GM23338 (cell line): ENCODE measurements at regions not wholly inside any gene's neighbourhood (a gene's known extent, or its start where the extent isn't known, plus 50 kb on each side); places are given as distances from the start of the nearest gene placed in this dataset.
A peak's percentile ranks its signal among the peaks of the same experiment; 100 is the strongest.

ENCODE experiments used
- ATAC-seq: fragments of 200-7000 bp; cut with Tn5 transposase; 3 replicates; pipeline ENCODE4 v1.9.1; 2020
- DNase-seq: peaks from one replicate; pipeline ENCODE4 v3.0.0-alpha.2; 2015; ENCODE audit warnings: low spot score
- H2AFZ ChIP-seq: fragments of 200-600 bp; sonication (generic); 2 replicates; pipeline ENCODE4 v1.8.0; 2016; ENCODE audit warnings: antibody characterized with exemption, mild to moderate bottlenecking, moderate library complexity
- H3F3A ChIP-seq: fragments of 200-600 bp; sonication (generic); replicated peaks from 2 replicates; pipeline ENCODE4 v1.8.0; 2017; ENCODE audit warnings: antibody characterized with exemption, mixed run types, low read depth
- H3K27ac ChIP-seq: fragments of 200-600 bp; sonication (generic); 2 replicates; pipeline ENCODE4 v1.6.1; 2016; ENCODE audit warnings: low read depth
- H3K27me3 ChIP-seq: fragments of 200-600 bp; sonication (generic); 2 replicates; pipeline ENCODE4 v1.8.0; 2016; ENCODE audit warnings: mild to moderate bottlenecking, mixed run types, moderate library complexity; ENCODE audit not compliant: insufficient read depth
- H3K36me3 ChIP-seq: fragments of 200-600 bp; sonication (generic); 2 replicates; pipeline ENCODE4 v1.8.0; 2016; ENCODE audit warnings: mild to moderate bottlenecking; ENCODE audit not compliant: insufficient read depth
- H3K4me1 ChIP-seq: fragments of 200-600 bp; sonication (generic); 2 replicates; pipeline ENCODE4 v1.8.0; 2016; ENCODE audit warnings: mild to moderate bottlenecking, moderate library complexity; ENCODE audit not compliant: insufficient read depth
- H3K4me2 ChIP-seq: fragments of 200-600 bp; sonication (generic); 2 replicates; pipeline ENCODE4 v1.7.1; 2017; ENCODE audit warnings: mixed run types
- H3K4me3 ChIP-seq: fragments of 200-600 bp; sonication (generic); 2 replicates; pipeline ENCODE4 v1.6.1; 2016; ENCODE audit warnings: mixed run types
- H3K79me2 ChIP-seq: fragments of 200-600 bp; sonication (generic); replicated peaks from 2 replicates; pipeline ENCODE4 v1.8.0; 2017; ENCODE audit warnings: mild to moderate bottlenecking; ENCODE audit not compliant: insufficient read depth
- H3K9me2 ChIP-seq: fragments of 200-600 bp; sonication (generic); 2 replicates; pipeline ENCODE4 v1.8.0; 2017; ENCODE audit not compliant: insufficient read depth
- H4K20me1 ChIP-seq: fragments of 200-600 bp; sonication (generic); replicated peaks from 2 replicates; pipeline ENCODE4 v1.8.0; 2017; ENCODE audit warnings: mild to moderate bottlenecking; ENCODE audit not compliant: insufficient read depth
- H3K27ac Mint-ChIP-seq: 2 replicates; pipeline ENCODE4 v1.8.0; 2020; ENCODE audit warnings: inconsistent platforms, mild to moderate bottlenecking, moderate library complexity, mixed read lengths
- H3K27me3 Mint-ChIP-seq: 3 replicates; pipeline ENCODE4 v1.8.0; 2022; ENCODE audit warnings: low read depth, mild to moderate bottlenecking, moderate library complexity, mixed read lengths, inconsistent platforms; ENCODE audit not compliant: insufficient read depth, poor library complexity
- H3K36me3 Mint-ChIP-seq: 3 replicates; pipeline ENCODE4 v1.8.0; 2021; ENCODE audit warnings: low read depth, mild to moderate bottlenecking, inconsistent platforms, moderate library complexity, mixed read lengths
- H3K4me1 Mint-ChIP-seq: 3 replicates; pipeline ENCODE4 v1.8.0; 2020; ENCODE audit warnings: mild to moderate bottlenecking, inconsistent platforms, mixed read lengths
- H3K4me3 Mint-ChIP-seq: 3 replicates; pipeline ENCODE4 v1.8.0; 2021; ENCODE audit warnings: moderate library complexity, mild to moderate bottlenecking, inconsistent platforms, mixed read lengths
- H3K9me3 Mint-ChIP-seq: 3 replicates; pipeline ENCODE4 v1.8.0; 2020; ENCODE audit warnings: moderate library complexity, mild to moderate bottlenecking, inconsistent platforms, mixed read lengths
- CREB1 ChIP-seq: fragments of 250-450 bp; sonication (Bioruptor Pico); IDR thresholded peaks from 2 replicates; pipeline ENCODE4 v1.5.0; 2020; ENCODE audit warnings: low read depth, mild to moderate bottlenecking, moderate library complexity
- EZH2 ChIP-seq: fragments of 200-600 bp; sonication (generic); IDR thresholded peaks from one replicate; pipeline ENCODE4 v1.8.0; 2017; ENCODE audit warnings: antibody characterized with exemption, mild to moderate bottlenecking, low read depth; ENCODE audit not compliant: unreplicated experiment
- EZH2phosphoT487 ChIP-seq: fragments of 200-600 bp; sonication (generic); IDR thresholded peaks from one replicate; pipeline ENCODE4 v1.8.1; 2018; ENCODE audit warnings: antibody characterized with exemption; ENCODE audit not compliant: unreplicated experiment
- JUNB ChIP-seq: IDR thresholded peaks from one replicate; pipeline ENCODE4 v1.6.1; 2016; ENCODE audit warnings: antibody characterized with exemption; ENCODE audit not compliant: unreplicated experiment
- NANOG ChIP-seq: IDR thresholded peaks from 2 replicates; pipeline ENCODE4 v1.6.1; 2016; ENCODE audit warnings: antibody characterized with exemption, borderline replicate concordance
- ZNF331 ChIP-seq: fragments of 250-450 bp; sonication (Bioruptor Pico); IDR thresholded peaks from 2 replicates; pipeline ENCODE4 v1.5.0; 2020; ENCODE audit warnings: low read depth, mild to moderate bottlenecking, moderate library complexity
- TF ChIP-seq, protein P1 (sequence below), 2 experiments: fragments of 200-600 bp in 1 of 2; sonication (generic) in 1 of 2; conservative IDR thresholded peaks; 2 replicates each; pipeline versions ENCODE4 v1.5.1 to v1.6.1; 2016 to 2017; ENCODE audit warnings: antibody characterized with exemption in 2 of 2, low read depth in 2 of 2, mild to moderate bottlenecking in 2 of 2, moderate library complexity in 1 of 2
- TF ChIP-seq, protein P2 (sequence below): IDR thresholded peaks from 2 replicates; pipeline ENCODE4 v1.6.1; 2016; ENCODE audit warnings: antibody characterized with exemption
- TF ChIP-seq, protein P3 (sequence below): IDR thresholded peaks from one replicate; pipeline ENCODE4 v1.6.1; 2018; ENCODE audit warnings: antibody characterized with exemption; ENCODE audit not compliant: unreplicated experiment

DNA sequence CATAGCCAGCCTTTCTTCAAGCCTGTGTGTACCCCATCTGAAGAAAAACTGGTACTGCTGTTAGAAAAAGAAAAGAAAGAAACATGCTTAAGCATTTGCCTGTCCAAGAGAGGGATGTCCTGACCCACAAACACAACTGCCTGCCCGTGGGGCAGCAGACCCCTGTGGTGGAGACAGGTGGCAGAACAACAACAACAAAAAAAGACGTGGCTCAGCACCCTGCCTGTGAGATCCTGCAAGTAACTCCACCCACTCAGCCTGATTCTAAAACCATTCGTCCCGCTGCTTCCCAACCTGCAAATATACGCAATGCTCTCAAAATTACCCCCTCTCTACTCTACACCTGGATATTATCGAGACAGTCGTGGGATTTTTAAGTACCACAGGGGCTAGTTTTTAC, 64.9 kb upstream of the ZDHHC17 start:
- DNase-seq, result peak; percentile 44
- no peaks in the 10 kb centered on the region for H4K20me1 ChIP-seq
- no peaks in the 10 kb centered on the region for H3K79me2 ChIP-seq
- H3F3A ChIP-seq, result no peaks in the 10 kb centered on the region
- Mint-ChIP-seq H3K4me3 (peak overlapping the region; percentile 11; the same call in 1 of the 3 replicates), H3K4me1 (peaks cover 35% of the 10 kb centered on the region), H3K9me3 (no peaks in the 10 kb centered on the region), H3K27ac (0 out of 2 replicates have a peak overlapping the region, but pooled peaks have one; percentile 39), H3K36me3 (no peaks in the 10 kb centered on the region), H3K27me3 (peaks cover 8% of the 10 kb centered on the region)
- TF ChIP-seq JUNB (no peak), NANOG (no peak)
- TF ChIP-seq, protein P1, sequence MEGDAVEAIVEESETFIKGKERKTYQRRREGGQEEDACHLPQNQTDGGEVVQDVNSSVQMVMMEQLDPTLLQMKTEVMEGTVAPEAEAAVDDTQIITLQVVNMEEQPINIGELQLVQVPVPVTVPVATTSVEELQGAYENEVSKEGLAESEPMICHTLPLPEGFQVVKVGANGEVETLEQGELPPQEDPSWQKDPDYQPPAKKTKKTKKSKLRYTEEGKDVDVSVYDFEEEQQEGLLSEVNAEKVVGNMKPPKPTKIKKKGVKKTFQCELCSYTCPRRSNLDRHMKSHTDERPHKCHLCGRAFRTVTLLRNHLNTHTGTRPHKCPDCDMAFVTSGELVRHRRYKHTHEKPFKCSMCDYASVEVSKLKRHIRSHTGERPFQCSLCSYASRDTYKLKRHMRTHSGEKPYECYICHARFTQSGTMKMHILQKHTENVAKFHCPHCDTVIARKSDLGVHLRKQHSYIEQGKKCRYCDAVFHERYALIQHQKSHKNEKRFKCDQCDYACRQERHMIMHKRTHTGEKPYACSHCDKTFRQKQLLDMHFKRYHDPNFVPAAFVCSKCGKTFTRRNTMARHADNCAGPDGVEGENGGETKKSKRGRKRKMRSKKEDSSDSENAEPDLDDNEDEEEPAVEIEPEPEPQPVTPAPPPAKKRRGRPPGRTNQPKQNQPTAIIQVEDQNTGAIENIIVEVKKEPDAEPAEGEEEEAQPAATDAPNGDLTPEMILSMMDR (conservative IDR thresholded peaks at IDR 0.05; ENCODE audit: low read depth in 2 of 2), result no peak
- TF ChIP-seq, protein P2, sequence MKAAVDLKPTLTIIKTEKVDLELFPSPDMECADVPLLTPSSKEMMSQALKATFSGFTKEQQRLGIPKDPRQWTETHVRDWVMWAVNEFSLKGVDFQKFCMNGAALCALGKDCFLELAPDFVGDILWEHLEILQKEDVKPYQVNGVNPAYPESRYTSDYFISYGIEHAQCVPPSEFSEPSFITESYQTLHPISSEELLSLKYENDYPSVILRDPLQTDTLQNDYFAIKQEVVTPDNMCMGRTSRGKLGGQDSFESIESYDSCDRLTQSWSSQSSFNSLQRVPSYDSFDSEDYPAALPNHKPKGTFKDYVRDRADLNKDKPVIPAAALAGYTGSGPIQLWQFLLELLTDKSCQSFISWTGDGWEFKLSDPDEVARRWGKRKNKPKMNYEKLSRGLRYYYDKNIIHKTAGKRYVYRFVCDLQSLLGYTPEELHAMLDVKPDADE, result no peak
- TF ChIP-seq, protein P3, sequence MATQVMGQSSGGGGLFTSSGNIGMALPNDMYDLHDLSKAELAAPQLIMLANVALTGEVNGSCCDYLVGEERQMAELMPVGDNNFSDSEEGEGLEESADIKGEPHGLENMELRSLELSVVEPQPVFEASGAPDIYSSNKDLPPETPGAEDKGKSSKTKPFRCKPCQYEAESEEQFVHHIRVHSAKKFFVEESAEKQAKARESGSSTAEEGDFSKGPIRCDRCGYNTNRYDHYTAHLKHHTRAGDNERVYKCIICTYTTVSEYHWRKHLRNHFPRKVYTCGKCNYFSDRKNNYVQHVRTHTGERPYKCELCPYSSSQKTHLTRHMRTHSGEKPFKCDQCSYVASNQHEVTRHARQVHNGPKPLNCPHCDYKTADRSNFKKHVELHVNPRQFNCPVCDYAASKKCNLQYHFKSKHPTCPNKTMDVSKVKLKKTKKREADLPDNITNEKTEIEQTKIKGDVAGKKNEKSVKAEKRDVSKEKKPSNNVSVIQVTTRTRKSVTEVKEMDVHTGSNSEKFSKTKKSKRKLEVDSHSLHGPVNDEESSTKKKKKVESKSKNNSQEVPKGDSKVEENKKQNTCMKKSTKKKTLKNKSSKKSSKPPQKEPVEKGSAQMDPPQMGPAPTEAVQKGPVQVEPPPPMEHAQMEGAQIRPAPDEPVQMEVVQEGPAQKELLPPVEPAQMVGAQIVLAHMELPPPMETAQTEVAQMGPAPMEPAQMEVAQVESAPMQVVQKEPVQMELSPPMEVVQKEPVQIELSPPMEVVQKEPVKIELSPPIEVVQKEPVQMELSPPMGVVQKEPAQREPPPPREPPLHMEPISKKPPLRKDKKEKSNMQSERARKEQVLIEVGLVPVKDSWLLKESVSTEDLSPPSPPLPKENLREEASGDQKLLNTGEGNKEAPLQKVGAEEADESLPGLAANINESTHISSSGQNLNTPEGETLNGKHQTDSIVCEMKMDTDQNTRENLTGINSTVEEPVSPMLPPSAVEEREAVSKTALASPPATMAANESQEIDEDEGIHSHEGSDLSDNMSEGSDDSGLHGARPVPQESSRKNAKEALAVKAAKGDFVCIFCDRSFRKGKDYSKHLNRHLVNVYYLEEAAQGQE, result no peak
- no peaks in the 10 kb centered on the region for H3K9me2 ChIP-seq
- ATAC-seq, result peak; percentile 87
- H2AFZ ChIP-seq, result peak overlapping the region; percentile 47; the same call in 1 of the 2 replicates
- no peak overlapping the region for H3K4me3 ChIP-seq
- no peaks in the 10 kb centered on the region for H3K27me3 ChIP-seq
- peak overlapping the region; percentile 31 for H3K4me2 ChIP-seq
- no peaks in the 10 kb centered on the region for H3K36me3 ChIP-seq
- H3K27ac ChIP-seq, result peak overlapping the region; percentile 51; the same call in 1 of the 2 replicates
- peaks cover 10% of the 10 kb centered on the region for H3K4me1 ChIP-seq

DNA sequence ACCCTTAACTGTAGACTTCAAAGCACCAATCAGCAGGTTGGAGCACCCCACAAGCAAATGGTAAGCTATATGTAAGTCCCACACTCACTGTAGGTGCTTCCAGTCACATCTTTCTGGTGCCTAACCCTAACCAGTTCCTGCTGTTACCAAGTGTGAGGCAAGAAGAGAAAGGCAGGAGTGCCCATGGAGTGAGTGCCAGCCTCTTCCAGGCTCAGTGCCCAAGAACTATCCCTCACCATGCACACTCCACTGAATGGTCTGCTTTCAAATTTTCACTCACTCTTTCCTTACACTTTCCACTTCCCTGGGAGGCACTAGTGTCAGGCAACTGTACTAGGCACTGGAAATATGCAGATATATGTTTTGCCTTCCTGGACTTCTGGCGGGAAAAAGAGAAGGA, 62.2 kb upstream of the ZDHHC17 start:
- Mint-ChIP-seq H3K4me3 (no peak overlapping the region), H3K4me1 (peaks cover 35% of the 10 kb centered on the region), H3K9me3 (no peaks in the 10 kb centered on the region), H3K27me3 (peaks cover 10% of the 10 kb centered on the region), H3K36me3 (no peaks in the 10 kb centered on the region), H3K27ac (no peak overlapping the region)
- H3K4me1 ChIP-seq, result peaks cover 10% of the 10 kb centered on the region
- no peaks in the 10 kb centered on the region for H3K9me2 ChIP-seq
- H3K27ac ChIP-seq, result no peak overlapping the region
- no peaks in the 10 kb centered on the region for H3K79me2 ChIP-seq
- H3K4me3 ChIP-seq, result no peak overlapping the region
- ATAC-seq, result no peak
- H3K27me3 ChIP-seq, result no peaks in the 10 kb centered on the region
- peak overlapping the region; percentile 52; the same call in 1 of the 2 replicates for H2AFZ ChIP-seq
- H4K20me1 ChIP-seq, result no peaks in the 10 kb centered on the region
- no peak for DNase-seq
- H3F3A ChIP-seq, result no peaks in the 10 kb centered on the region
- no peak overlapping the region for H3K4me2 ChIP-seq
- H3K36me3 ChIP-seq, result no peaks in the 10 kb centered on the region
- no peak for TF ChIP-seq EZH2
- no peak for TF ChIP-seq EZH2phosphoT487
- TF ChIP-seq ZNF331, result no peak
- no peak for TF ChIP-seq CREB1
- no peak for TF ChIP-seq JUNB
